Colonic mucosa (tissue), 4 donors: ENCODE measurements at regions not wholly inside any gene's neighbourhood (a gene's known extent, or its start where the extent isn't known, plus 50 kb on each side); places are given as distances from the start of the nearest gene placed in this dataset.

ENCODE experiments used
- DNase-seq: peaks from one replicate; pipeline ENCODE4 v3.0.0-alpha.2; 2020
- H3K27ac ChIP-seq: fragments of 200-600 bp; one replicate; pipeline ENCODE4 v1.8.0; 2021
- H3K27me3 ChIP-seq: fragments of 200-600 bp; one replicate; pipeline ENCODE4 v1.8.0; 2021
- H3K36me3 ChIP-seq: fragments of 200-600 bp; one replicate; pipeline ENCODE4 v1.8.0; 2021
- H3K4me1 ChIP-seq: fragments of 200-600 bp; one replicate; pipeline ENCODE4 v1.8.0; 2021; ENCODE audit warnings: mild to moderate bottlenecking
- H3K4me3 ChIP-seq: fragments of 200-600 bp; one replicate; pipeline ENCODE4 v1.8.0; 2021
- H3K9ac ChIP-seq, 2 donors: one replicate each; pipeline ENCODE4 v1.7.0; 2013; ENCODE audit warnings: control low read depth in 2 of 2, low read depth in 2 of 2, low read length in 2 of 2
- H3K9me3 ChIP-seq: fragments of 200-600 bp; one replicate; pipeline ENCODE4 v1.8.0; 2021
- intact Hi-C: fragments of 100-400 bp; cut with DNase I; formaldehyde crosslinking; loops from one replicate; pipeline ENCODE4 v1.14.1; 2022
- TF ChIP-seq, protein P1 (sequence below): fragments of 200-600 bp; IDR thresholded peaks from one replicate; pipeline ENCODE4 v1.8.0; 2022; ENCODE audit warnings: antibody characterized with exemption, mild to moderate bottlenecking
- donor health status: healthy.
- donor health status: DM: no; HTN: no; CAD: no.
- donor health status: DM: no; HTN: no; CAD: no.

- no peak overlapping the region for H3K27ac ChIP-seq
- H3K27me3 ChIP-seq: no peaks in the 10 kb centered on the region
- TF ChIP-seq, protein P1, sequence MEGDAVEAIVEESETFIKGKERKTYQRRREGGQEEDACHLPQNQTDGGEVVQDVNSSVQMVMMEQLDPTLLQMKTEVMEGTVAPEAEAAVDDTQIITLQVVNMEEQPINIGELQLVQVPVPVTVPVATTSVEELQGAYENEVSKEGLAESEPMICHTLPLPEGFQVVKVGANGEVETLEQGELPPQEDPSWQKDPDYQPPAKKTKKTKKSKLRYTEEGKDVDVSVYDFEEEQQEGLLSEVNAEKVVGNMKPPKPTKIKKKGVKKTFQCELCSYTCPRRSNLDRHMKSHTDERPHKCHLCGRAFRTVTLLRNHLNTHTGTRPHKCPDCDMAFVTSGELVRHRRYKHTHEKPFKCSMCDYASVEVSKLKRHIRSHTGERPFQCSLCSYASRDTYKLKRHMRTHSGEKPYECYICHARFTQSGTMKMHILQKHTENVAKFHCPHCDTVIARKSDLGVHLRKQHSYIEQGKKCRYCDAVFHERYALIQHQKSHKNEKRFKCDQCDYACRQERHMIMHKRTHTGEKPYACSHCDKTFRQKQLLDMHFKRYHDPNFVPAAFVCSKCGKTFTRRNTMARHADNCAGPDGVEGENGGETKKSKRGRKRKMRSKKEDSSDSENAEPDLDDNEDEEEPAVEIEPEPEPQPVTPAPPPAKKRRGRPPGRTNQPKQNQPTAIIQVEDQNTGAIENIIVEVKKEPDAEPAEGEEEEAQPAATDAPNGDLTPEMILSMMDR: no peak
- no peaks in the 10 kb centered on the region for H3K4me1 ChIP-seq
- H3K9ac ChIP-seq: no peak overlapping the region
- H3K36me3 ChIP-seq: no peaks in the 10 kb centered on the region
- H3K9me3 ChIP-seq: no peaks in the 10 kb centered on the region
- DNase-seq: no peak
- intact Hi-C loops: no loop called here
- no peak overlapping the region for H3K4me3 ChIP-seq
These were observed 102.4 kb downstream of the EFNB2 start for GRCh38 chr13:106433066-106433465.

DNA sequence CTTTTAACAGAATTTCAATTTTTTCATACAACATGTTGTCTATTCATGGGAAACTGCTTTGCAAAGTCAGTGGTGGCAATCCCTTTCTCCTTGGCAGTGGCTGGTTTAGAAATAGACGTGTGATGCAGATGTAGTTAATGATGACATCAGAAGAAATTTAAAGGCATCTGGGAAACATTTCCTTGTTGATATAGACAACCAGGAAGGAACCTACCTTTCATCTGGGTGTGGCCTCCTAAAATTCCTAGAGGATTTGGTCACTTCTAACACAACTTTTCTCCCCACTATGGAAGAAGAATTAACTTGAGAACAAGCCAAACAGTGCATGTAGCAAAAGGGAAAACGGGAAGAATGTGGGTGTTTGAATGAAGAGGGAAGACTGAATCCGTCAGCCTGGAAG, 102.8 kb downstream of the EFNB2 start:
- DNase-seq: no peak
- no peak overlapping the region for H3K4me3 ChIP-seq
- no peaks in the 10 kb centered on the region for H3K9me3 ChIP-seq
- no peak overlapping the region for H3K27ac ChIP-seq
- H3K27me3 ChIP-seq: no peaks in the 10 kb centered on the region
- H3K9ac ChIP-seq: no peak overlapping the region
- H3K36me3 ChIP-seq: no peaks in the 10 kb centered on the region
- intact Hi-C loops: no loop called here
- TF ChIP-seq, protein P1: no peak
- H3K4me1 ChIP-seq: no peaks in the 10 kb centered on the region

GRCh38 chr13:106426909-106427308, 108.6 kb downstream of the EFNB2 start:
- intact Hi-C loops: no loop called here
- no peaks in the 10 kb centered on the region for H3K4me1 ChIP-seq
- no peak for DNase-seq

DNA sequence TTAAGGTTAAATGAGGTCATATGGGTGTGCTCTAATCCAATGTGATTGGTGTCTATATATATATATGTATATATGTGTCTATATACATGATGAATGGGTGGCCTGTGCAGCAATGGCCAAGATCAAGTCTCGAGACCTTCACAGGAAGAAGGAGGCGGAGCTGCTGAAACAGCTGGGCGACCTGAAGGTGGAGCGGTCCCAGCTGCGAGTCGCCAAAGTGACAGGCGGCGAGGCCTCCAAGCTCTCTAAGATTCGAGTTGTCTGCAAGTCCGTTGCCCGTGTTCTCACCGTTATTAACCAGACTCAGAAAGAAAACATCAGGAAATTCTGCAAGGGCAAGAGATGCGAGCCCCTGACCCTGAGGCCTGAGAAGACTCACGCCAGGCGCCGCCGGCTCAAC, 109.8 kb downstream of the EFNB2 start:
- TF ChIP-seq, protein P1: no peak
- H3K27me3 ChIP-seq: no peaks in the 10 kb centered on the region

More at GRCh38 chr13:106426909-106427308, 108.6 kb downstream of the EFNB2 start:
- TF ChIP-seq, protein P1: no peak
- Histone ChIP-seq H3K4me3 (no peak overlapping the region), H3K27ac (no peak overlapping the region), H3K9ac (no peak overlapping the region), H3K27me3 (no peaks in the 10 kb centered on the region), H3K9me3 (no peaks in the 10 kb centered on the region), H3K36me3 (no peaks in the 10 kb centered on the region)

GRCh38 chr13:106424805-106425204, 110.7 kb downstream of the EFNB2 start:
- TF ChIP-seq, protein P1: no peak
- Histone ChIP-seq H3K9ac (no peak overlapping the region), H3K4me1 (no peaks in the 10 kb centered on the region), H3K27ac (no peak overlapping the region), H3K27me3 (no peaks in the 10 kb centered on the region), H3K9me3 (no peaks in the 10 kb centered on the region), H3K36me3 (no peaks in the 10 kb centered on the region), H3K4me3 (no peak overlapping the region)
- no peak for DNase-seq
- intact Hi-C loops: no loop called here

More for the DNA sequence above, 109.8 kb downstream of the EFNB2 start:
- no peaks in the 10 kb centered on the region for H3K9me3 ChIP-seq
- intact Hi-C loops: no loop called here
- H3K9ac ChIP-seq: no peak overlapping the region
- no peaks in the 10 kb centered on the region for H3K4me1 ChIP-seq
- DNase-seq: no peak
- no peaks in the 10 kb centered on the region for H3K36me3 ChIP-seq
- no peak overlapping the region for H3K27ac ChIP-seq
- H3K4me3 ChIP-seq: no peak overlapping the region

DNA sequence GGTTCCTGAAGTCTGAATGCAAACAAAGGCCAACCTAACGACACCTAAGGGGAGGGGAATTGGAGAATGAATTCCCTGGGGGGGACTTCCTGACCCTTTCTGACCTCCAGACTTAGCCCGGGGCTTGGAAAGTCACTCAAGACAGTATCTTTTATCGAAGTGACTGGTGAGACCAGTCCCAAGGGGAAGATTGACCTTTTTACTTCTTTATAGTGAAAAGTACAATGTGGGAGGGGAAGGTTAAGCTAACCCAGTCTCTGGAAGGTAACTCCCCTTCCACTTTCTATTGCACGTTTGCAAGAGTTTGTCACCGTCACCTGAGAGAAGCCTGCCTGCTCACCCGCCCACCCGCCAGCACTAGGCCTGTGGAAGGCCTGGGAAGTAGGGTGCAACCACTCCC, 111.9 kb downstream of the EFNB2 start:
- no peak for DNase-seq
- no peaks in the 10 kb centered on the region for H3K9me3 ChIP-seq
- no peak overlapping the region for H3K27ac ChIP-seq
- H3K4me3 ChIP-seq: no peak overlapping the region
- intact Hi-C loops: no loop called here
- no peaks in the 10 kb centered on the region for H3K27me3 ChIP-seq
- H3K36me3 ChIP-seq: no peaks in the 10 kb centered on the region
- no peaks in the 10 kb centered on the region for H3K4me1 ChIP-seq
- TF ChIP-seq, protein P1: no peak
- no peak overlapping the region for H3K9ac ChIP-seq
